Common myeloid progenitor, CD34-positive (primary cell): ENCODE measurements at regions not wholly inside any gene's neighbourhood (a gene's known extent, or its start where the extent isn't known, plus 50 kb on each side); places are given as distances from the start of the nearest gene placed in this dataset.

Experiments
- CTCF ChIA-PET: fragments of 350-600 bp; sonication (Branson Sonifier 250); formaldehyde crosslinking; loops from one replicate; lab custom pipeline; 2021; ENCODE audit warnings: antibody characterized with exemption; lab: Charles Lee
- POLR2A ChIA-PET: fragments of 350-600 bp; sonication (Branson Sonifier 250); formaldehyde crosslinking; loops from one replicate; lab custom pipeline; 2021; ENCODE audit warnings: antibody characterized with exemption; lab: Charles Lee
- DNase-seq, 3 donors: peaks; one replicate each; pipeline versions ENCODE4 v3.0.0 to v3.0.0-alpha.2; 2013
- H3K27ac ChIP-seq, 2 experiments: 1 replicate in 1 of 2; 2 replicates in 1 of 2; pipeline ENCODE4 v1.7.0; 2013; ENCODE audit warnings: inconsistent platforms in 2 of 2, low read length in 2 of 2, mild to moderate bottlenecking in 2 of 2, low read depth in 1 of 2, moderate library complexity in 1 of 2; ENCODE audit not compliant: severe bottlenecking in 2 of 2, insufficient read depth in 1 of 2, poor library complexity in 1 of 2
- H3K27me3 ChIP-seq, 5 experiments: replicated peaks in 2 of 5; 1 replicate in 3 of 5; 2 replicates in 2 of 5; pipeline versions ENCODE4 v1.6.1 to v1.7.0; 2013; ENCODE audit warnings: low read length in 4 of 5, mild to moderate bottlenecking in 2 of 5, moderate library complexity in 2 of 5, inconsistent platforms in 1 of 5; ENCODE audit not compliant: insufficient read depth in 5 of 5, control insufficient read depth in 4 of 5
- H3K36me3 ChIP-seq, 4 experiments: 1 replicate in 2 of 4; 2 replicates in 2 of 4; pipeline versions ENCODE4 v1.6.1 to v1.7.0; 2013; ENCODE audit warnings: low read length in 3 of 4, control low read depth in 1 of 4, mild to moderate bottlenecking in 1 of 4; ENCODE audit not compliant: control insufficient read depth in 4 of 4, insufficient read depth in 4 of 4
- H3K4me1 ChIP-seq, 4 experiments: 1 replicate in 3 of 4; 2 replicates in 1 of 4; pipeline versions ENCODE4 v1.6.1 to v1.7.1; 2013; ENCODE audit warnings: low read length in 3 of 4, mild to moderate bottlenecking in 3 of 4, control low read depth in 1 of 4, inconsistent platforms in 1 of 4, moderate library complexity in 1 of 4; ENCODE audit not compliant: control insufficient read depth in 4 of 4, insufficient read depth in 4 of 4; ENCODE audit errors: control extremely low read depth in 1 of 4
- H3K4me3 ChIP-seq, 7 experiments: 1 replicate in 4 of 7; 2 replicates in 3 of 7; pipeline versions ENCODE4 v1.5.1 to v1.7.0; 2013; ENCODE audit warnings: mild to moderate bottlenecking in 7 of 7, low read length in 6 of 7, moderate library complexity in 6 of 7, inconsistent platforms in 2 of 7, low read depth in 2 of 7, control low read depth in 1 of 7; ENCODE audit not compliant: insufficient read depth in 4 of 7, control insufficient read depth in 1 of 7; ENCODE audit errors: extremely low read depth in 1 of 7
- H3K9me3 ChIP-seq, 5 experiments: 1 replicate in 4 of 5; 2 replicates in 1 of 5; pipeline versions ENCODE4 v1.6.1 to v1.7.1; 2013; ENCODE audit warnings: low read length in 4 of 5, mild to moderate bottlenecking in 2 of 5, inconsistent platforms in 1 of 5, low read depth in 1 of 5, moderate library complexity in 1 of 5; ENCODE audit not compliant: control insufficient read depth in 4 of 5, insufficient read depth in 2 of 5; ENCODE audit errors: control extremely low read depth in 1 of 5
- WGBS: methylation state at CpG from one replicate; pipeline ENCODE4 v1.1.5; 2013; ENCODE audit not compliant: insufficient coverage; 5-methylcytosine and 5-hydroxymethylcytosine counted together

DNA sequence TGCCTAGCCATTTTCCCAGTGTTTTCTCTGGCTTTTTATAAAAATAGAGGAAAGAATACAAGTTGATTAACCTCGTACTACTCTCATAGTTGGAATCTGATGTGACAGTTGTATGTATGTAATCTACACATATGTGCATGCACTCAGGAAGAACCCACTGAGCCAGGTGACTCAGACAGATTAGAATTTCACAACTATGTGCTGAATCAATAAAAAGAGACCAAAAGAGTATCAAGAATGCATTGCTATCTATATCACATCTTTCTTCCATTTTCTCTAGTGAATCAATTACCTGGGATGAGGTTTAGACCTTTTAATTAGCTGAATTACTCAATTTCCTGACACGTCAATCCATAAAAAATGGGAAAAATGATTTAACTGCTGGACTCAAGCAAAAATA is 319.3 kb upstream of the ATP10A start:
- Histone ChIP-seq H3K27ac (no peak overlapping the region), H3K36me3 (no peaks in the 10 kb centered on the region), H3K9me3 (peaks cover 0 to 3% (median 0%) of the 10 kb centered on the region in 5 experiments), H3K27me3 (no peaks in the 10 kb centered on the region), H3K4me1 (no peaks in the 10 kb centered on the region), H3K4me3 (no peak overlapping the region)
- POLR2A ChIA-PET = no interaction called here
- no peak for DNase-seq
- CTCF ChIA-PET = interaction anchor here (0.9 kb wide), 1 partner anchor 9 kb away, joined by 3 read pairs; no protein-coding TSS in a partner anchor
- WGBS = 100% methylated on average over 1 of the region's 2 CpGs

DNA sequence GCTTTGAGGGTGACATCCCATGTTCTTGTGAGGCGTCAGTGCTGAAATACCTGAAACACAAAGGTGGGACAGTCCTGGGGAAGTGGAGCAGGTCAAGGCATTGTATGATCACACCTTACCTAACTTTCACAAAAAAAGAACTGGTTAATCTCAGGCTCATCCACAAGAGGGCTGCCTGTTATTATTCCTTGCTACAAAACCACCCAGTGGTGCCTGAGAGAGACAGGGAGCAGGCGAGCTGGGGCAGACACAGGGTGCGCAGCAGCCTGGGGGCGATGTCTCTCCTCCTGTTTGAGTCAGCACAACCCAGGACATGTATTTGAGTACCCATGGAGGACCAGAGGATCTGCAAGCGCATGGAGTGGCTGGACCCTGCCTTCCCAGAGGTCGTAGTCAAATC is 316.8 kb upstream of the ATP10A start:
- DNase-seq = no peak
- no peaks in the 10 kb centered on the region for H3K4me1 ChIP-seq
- H3K27me3 ChIP-seq = no peaks in the 10 kb centered on the region
- no peak overlapping the region for H3K27ac ChIP-seq
- POLR2A ChIA-PET = no interaction called here
- 58% methylated on average over 5 of the region's 6 CpGs for WGBS
- no peak overlapping the region for H3K4me3 ChIP-seq
- CTCF ChIA-PET = no interaction called here
- no peaks in the 10 kb centered on the region for H3K36me3 ChIP-seq
- peaks cover 0 to 3% (median 0%) of the 10 kb centered on the region in 5 experiments for H3K9me3 ChIP-seq

DNA sequence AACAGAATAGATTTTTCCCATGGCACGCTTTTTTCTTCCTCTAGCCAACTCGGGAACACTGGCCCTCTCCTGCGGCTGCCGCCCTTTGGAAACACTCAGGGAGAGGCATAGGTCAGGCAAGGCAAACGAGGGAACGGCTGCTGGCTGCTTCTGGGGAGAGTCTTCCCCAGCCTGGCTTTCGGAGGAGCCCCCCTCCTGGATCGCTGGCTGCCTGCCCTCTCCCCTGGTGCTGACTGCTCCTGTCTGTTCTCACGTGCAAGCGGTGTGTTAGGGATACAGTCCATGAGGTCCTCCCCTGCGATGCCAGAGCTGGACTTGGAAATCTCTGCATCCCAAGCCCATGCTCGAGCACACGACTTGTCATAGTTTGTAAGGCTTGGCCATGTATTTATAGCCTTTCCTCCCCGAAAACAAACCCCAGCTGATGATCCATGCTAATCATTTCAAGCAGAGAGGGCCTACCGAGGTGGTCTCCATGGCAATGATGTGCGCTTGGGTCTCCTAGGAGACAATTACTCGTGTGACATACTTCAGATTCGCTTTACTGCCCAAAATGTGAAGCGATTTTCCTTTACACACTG is 315.6 kb upstream of the ATP10A start:
- CTCF ChIA-PET = no interaction called here
- POLR2A ChIA-PET = no interaction called here
- no peaks in the 10 kb centered on the region for H3K36me3 ChIP-seq
- no peaks in the 10 kb centered on the region for H3K27me3 ChIP-seq
- no peak overlapping the region for H3K4me3 ChIP-seq
- WGBS = 77% methylated on average over 13 of the region's 19 CpGs
- H3K27ac ChIP-seq = no peak overlapping the region
- peaks cover 0 to 2% (median 0%) of the 10 kb centered on the region in 5 experiments for H3K9me3 ChIP-seq
- H3K4me1 ChIP-seq = no peaks in the 10 kb centered on the region
- no peak for DNase-seq

DNA sequence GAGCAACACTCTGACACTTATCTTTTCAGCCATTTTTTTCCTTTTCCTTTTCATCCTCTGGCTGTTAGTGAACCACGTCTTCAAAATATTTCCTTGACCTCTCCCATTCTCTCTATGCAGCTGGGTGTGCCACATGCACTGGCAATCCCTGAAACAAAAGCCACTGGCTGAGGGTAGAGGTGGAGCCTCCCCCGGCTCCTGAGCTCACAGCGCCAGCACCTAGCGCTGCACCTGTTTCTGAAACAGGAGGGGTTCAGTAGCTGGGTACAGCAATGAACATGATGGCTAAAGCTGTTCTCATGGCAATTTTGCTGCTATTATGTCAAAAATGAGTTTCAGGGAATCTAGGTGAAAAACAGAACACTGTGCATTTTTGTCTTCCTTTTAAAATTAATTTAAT is 314.7 kb upstream of the ATP10A start:
- no peak for DNase-seq
- ChIA-PET POLR2A (no interaction called here), CTCF (no interaction called here)
- Histone ChIP-seq H3K36me3 (no peaks in the 10 kb centered on the region), H3K27me3 (no peaks in the 10 kb centered on the region), H3K4me3 (no peak overlapping the region), H3K9me3 (no peaks in the 10 kb centered on the region), H3K4me1 (no peaks in the 10 kb centered on the region), H3K27ac (no peak overlapping the region)
- 79% methylated on average over 4 of the region's 4 CpGs for WGBS

DNA sequence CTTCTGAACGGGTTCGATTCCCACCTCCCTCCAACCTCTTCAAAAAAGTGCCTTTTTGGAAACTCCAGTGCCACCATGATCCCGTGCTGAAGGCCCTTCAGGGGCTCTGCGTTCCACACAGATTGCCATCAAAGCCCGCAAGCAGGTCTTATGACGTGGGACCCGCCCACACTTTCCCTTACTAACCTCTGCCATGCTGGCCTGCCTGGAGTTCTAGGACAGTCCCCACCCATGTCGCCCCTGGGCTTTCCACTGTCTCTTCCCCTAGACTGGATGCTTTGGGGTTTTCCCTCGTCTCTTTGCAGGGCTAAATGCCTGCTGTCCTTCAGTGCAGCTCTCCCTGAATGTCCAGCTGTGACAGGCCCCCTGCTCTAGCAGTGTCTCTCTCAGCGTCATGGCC is 313.7 kb upstream of the ATP10A start:
- Histone ChIP-seq H3K27me3 (no peaks in the 10 kb centered on the region), H3K4me1 (no peaks in the 10 kb centered on the region), H3K9me3 (no peaks in the 10 kb centered on the region), H3K4me3 (no peak overlapping the region), H3K27ac (no peak overlapping the region), H3K36me3 (no peaks in the 10 kb centered on the region)
- 96% methylated on average over 10 of the region's 10 CpGs for WGBS
- no peak for DNase-seq
- ChIA-PET POLR2A (no interaction called here), CTCF (no interaction called here)

DNA sequence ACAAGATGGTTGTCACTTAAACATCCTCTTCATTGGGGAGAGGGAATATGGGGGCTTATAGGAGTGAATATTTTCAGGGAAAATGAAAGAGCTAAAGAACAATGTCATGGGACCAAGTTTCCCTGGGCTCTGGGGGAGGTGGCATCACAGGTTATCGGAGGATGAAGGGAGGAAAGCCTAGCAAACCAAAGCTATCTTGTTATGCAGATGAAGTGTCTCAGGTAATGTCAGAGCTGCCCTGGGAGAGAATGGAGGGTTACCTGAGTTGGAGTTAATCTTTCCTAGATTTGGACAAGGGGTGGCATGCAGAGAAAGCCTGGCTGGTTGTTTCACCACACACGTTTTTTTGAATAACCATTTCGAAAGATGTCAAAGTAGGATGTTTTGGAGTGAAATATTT is 308.1 kb upstream of the ATP10A start:
- no peaks in the 10 kb centered on the region for H3K9me3 ChIP-seq
- no peaks in the 10 kb centered on the region for H3K4me1 ChIP-seq
- no peaks in the 10 kb centered on the region for H3K27me3 ChIP-seq
- no peaks in the 10 kb centered on the region for H3K36me3 ChIP-seq
- CTCF ChIA-PET = no interaction called here
- H3K4me3 ChIP-seq = no peak overlapping the region
- no peak overlapping the region for H3K27ac ChIP-seq
- POLR2A ChIA-PET = no interaction called here
- no peak for DNase-seq
- 69% methylated on average over 3 of the region's 3 CpGs for WGBS

DNA sequence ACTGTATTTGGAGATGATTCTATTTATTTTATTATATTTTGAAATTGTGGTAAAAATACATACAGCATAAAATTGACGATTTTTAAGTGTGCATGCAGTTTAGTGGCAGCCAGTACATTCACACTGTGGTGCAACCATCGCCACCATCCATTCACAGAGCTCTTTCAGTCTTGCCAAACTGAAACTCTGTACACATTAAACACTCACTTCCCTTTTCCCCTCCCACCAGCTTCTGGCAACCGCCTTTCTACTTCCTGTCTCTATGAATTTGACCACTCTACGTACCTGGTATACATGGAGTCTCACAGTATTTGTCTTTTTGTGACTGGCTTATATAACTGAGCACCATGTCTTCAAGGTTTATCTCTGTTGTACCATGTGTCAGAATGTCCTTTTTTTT is 303.3 kb upstream of the ATP10A start:
- 71% methylated on average over 3 of the region's 4 CpGs for WGBS

More for the DNA sequence above, 303.3 kb upstream of the ATP10A start:
- ChIA-PET POLR2A (no interaction called here), CTCF (no interaction called here)
- Histone ChIP-seq H3K36me3 (no peaks in the 10 kb centered on the region), H3K4me1 (no peaks in the 10 kb centered on the region), H3K9me3 (no peaks in the 10 kb centered on the region), H3K27me3 (no peaks in the 10 kb centered on the region), H3K27ac (no peak overlapping the region), H3K4me3 (no peak overlapping the region)
- DNase-seq = no peak
